HepG2 (cell line): ENCODE measurements at regions not wholly inside any gene's neighbourhood (a gene's known extent, or its start where the extent isn't known, plus 50 kb on each side); places are given as distances from the start of the nearest gene placed in this dataset.

Experiments
- GABPB1 ChIP-seq: IDR thresholded peaks from 2 replicates; pipeline ENCODE4 v1.6.1; 2016; ENCODE audit warnings: mild to moderate bottlenecking, missing genetic modification reagents, moderate library complexity, missing compliant biosample characterization
- GATAD1 ChIP-seq: IDR thresholded peaks from 2 replicates; pipeline ENCODE4 v1.6.1; 2016; ENCODE audit warnings: missing genetic modification reagents, missing compliant biosample characterization
- HDAC1 ChIP-seq: sonication (generic); formaldehyde crosslinking; IDR thresholded peaks from 2 replicates; pipeline ENCODE4 v1.5.1; 2020; ENCODE audit warnings: mild to moderate bottlenecking, missing genetic modification reagents
- KAT2B ChIP-seq: fragments of 150-350 bp; IDR thresholded peaks from 2 replicates; pipeline ENCODE4 v1.6.1; 2014; ENCODE audit warnings: low read depth, low read length, borderline replicate concordance
- KAT8 ChIP-seq: IDR thresholded peaks from 2 replicates; pipeline ENCODE4 v1.6.1; 2016; ENCODE audit warnings: missing genetic modification reagents, missing compliant biosample characterization
- KMT2A ChIP-seq: sonication (generic); formaldehyde crosslinking; IDR thresholded peaks from 2 replicates; pipeline ENCODE4 v1.4.0; 2020; ENCODE audit warnings: missing genetic modification reagents
- NR2F6 ChIP-seq, 2 experiments: IDR thresholded peaks; 2 replicates each; pipeline ENCODE4 v1.6.1; 2016; ENCODE audit warnings: antibody characterized with exemption in 1 of 2, mild to moderate bottlenecking in 1 of 2
- SAP130 ChIP-seq: IDR thresholded peaks from 2 replicates; pipeline ENCODE4 v1.6.1; 2016; ENCODE audit warnings: low read depth
- SKIL ChIP-seq: sonication (generic); formaldehyde crosslinking; IDR thresholded peaks from 2 replicates; pipeline ENCODE4 v1.8.0; 2022; ENCODE audit warnings: missing genetic modification reagents, mild to moderate bottlenecking, moderate library complexity, borderline replicate concordance
- TEF ChIP-seq: sonication (generic); formaldehyde crosslinking; IDR thresholded peaks from 2 replicates; pipeline ENCODE4 v1.5.0; 2020; ENCODE audit warnings: missing genetic modification reagents
- XRCC5 ChIP-seq: fragments of 200-400 bp; formaldehyde crosslinking; optimal IDR thresholded peaks from 2 replicates; pipeline ENCODE3; 2017; ENCODE audit warnings: mild to moderate bottlenecking, low read length
- ZIK1 ChIP-seq: sonication (generic); formaldehyde crosslinking; IDR thresholded peaks from 2 replicates; pipeline ENCODE4 v1.5.0; 2020; ENCODE audit warnings: mild to moderate bottlenecking, low read depth, missing genetic modification reagents, borderline replicate concordance
- ZNF124 ChIP-seq: sonication (generic); formaldehyde crosslinking; IDR thresholded peaks from 2 replicates; pipeline ENCODE4 v1.4.0; 2020; ENCODE audit warnings: missing genetic modification reagents
- ZNF512B ChIP-seq: sonication (generic); formaldehyde crosslinking; IDR thresholded peaks from 2 replicates; pipeline ENCODE4 v1.5.1; 2020; ENCODE audit warnings: missing genetic modification reagents, mild to moderate bottlenecking, borderline replicate concordance
- ZNF609 ChIP-seq: sonication (generic); formaldehyde crosslinking; IDR thresholded peaks from 2 replicates; pipeline ENCODE4 v1.4.0; 2020; ENCODE audit warnings: mild to moderate bottlenecking, missing genetic modification reagents, borderline replicate concordance
- ZNF704 ChIP-seq: sonication (generic); formaldehyde crosslinking; IDR thresholded peaks from 2 replicates; pipeline ENCODE4 v1.8.1; 2023; ENCODE audit warnings: mild to moderate bottlenecking, inconsistent platforms, moderate library complexity, missing genetic modification reagents, borderline replicate concordance
- ZNF709 ChIP-seq: sonication (generic); formaldehyde crosslinking; IDR thresholded peaks from 2 replicates; pipeline ENCODE4 v1.5.0; 2020; ENCODE audit warnings: mild to moderate bottlenecking, missing genetic modification reagents
- ZNF713 ChIP-seq: sonication (generic); formaldehyde crosslinking; IDR thresholded peaks from 2 replicates; pipeline ENCODE4 v1.4.0; 2020; ENCODE audit warnings: mild to moderate bottlenecking, missing genetic modification reagents

- no peak for TF ChIP-seq ZNF609 (CRISPR knock-in tag)
- no peak for TF ChIP-seq ZIK1 (CRISPR knock-in tag)
- no peak for TF ChIP-seq TEF (CRISPR knock-in tag)
- TF ChIP-seq ZNF704 (CRISPR knock-in tag): no peak
- TF ChIP-seq SAP130: 0 out of 2 replicates have a peak, but pooled peaks have one; percentile 32
- no peak for TF ChIP-seq XRCC5
- TF ChIP-seq HDAC1 (CRISPR knock-in tag): 0 out of 2 replicates have a peak, but pooled peaks have one; percentile 2
- TF ChIP-seq GABPB1: peak; percentile 9; the same call in 1 of the 2 replicates
- 0 out of 2 replicates have a peak, but pooled peaks have one; percentile 9 for TF ChIP-seq NR2F6 (IDR thresholded peaks at IDR 0.05)
- no peak for TF ChIP-seq NR2F6 (CRISPR knock-in tag; IDR thresholded peaks at IDR 0.05)
- TF ChIP-seq KAT2B: no peak
- no peak for TF ChIP-seq ZNF709 (CRISPR knock-in tag)
- TF ChIP-seq KAT8: no peak
- TF ChIP-seq KMT2A (CRISPR knock-in tag): no peak
- no peak for TF ChIP-seq ZNF713 (CRISPR knock-in tag)
- no peak for TF ChIP-seq ZNF124 (CRISPR knock-in tag)
- no peak for TF ChIP-seq SKIL
- TF ChIP-seq ZNF512B: no peak
- TF ChIP-seq GATAD1: no peak
Measured at GRCh38 chr20:11982955-11983470, 65.3 kb downstream of the BTBD3 start (continued).
